OCI-LY7 (cell line): ENCODE measurements at regions not wholly inside any gene's neighbourhood (a gene's known extent, or its start where the extent isn't known, plus 50 kb on each side); places are given as distances from the start of the nearest gene placed in this dataset.

ENCODE experiments used
- EZH2phosphoT487 ChIP-seq: fragments of 200-600 bp; sonication (generic); IDR thresholded peaks from 2 replicates; pipeline ENCODE4 v1.6.1; 2018; ENCODE audit warnings: low read depth, borderline replicate concordance, mild to moderate bottlenecking, mixed run types, antibody characterized with exemption, low read length, moderate library complexity, mixed read lengths
- TF ChIP-seq, protein P1 (sequence below): fragments of 200-600 bp; sonication (generic); conservative IDR thresholded peaks from 2 replicates; pipeline ENCODE4 v1.5.1; 2014; ENCODE audit warnings: mild to moderate bottlenecking, antibody characterized with exemption, low read length, moderate library complexity, mixed read lengths

DNA sequence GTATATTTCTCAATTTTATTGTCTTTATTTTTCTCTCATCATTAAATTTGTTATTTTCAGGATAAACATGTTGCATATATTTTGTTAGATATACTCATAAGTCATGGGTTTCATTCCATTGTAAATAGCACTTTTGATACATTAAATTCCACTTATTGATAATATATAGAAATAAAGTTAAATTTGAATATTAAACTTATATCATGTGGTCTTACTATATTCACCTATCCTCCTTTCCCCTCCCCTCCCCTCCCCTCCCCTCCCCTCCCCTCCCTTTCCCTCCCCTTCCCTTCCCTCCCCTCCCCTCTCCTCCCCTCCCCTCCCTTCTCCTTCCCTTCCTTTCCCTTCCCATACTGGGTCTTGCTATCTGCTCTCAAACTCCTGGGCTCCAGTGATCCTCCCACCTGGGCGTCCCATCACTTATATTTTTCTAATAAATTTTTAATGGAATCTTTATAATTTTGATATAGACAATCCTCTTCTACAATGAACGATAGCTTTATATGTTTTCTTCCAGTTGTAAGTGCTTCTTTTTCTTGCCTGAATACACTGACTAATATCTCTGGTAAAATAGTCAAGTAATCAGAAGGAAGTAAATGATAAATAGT lies 692.4 kb downstream of the C6orf118 start:
- TF ChIP-seq, protein P1, sequence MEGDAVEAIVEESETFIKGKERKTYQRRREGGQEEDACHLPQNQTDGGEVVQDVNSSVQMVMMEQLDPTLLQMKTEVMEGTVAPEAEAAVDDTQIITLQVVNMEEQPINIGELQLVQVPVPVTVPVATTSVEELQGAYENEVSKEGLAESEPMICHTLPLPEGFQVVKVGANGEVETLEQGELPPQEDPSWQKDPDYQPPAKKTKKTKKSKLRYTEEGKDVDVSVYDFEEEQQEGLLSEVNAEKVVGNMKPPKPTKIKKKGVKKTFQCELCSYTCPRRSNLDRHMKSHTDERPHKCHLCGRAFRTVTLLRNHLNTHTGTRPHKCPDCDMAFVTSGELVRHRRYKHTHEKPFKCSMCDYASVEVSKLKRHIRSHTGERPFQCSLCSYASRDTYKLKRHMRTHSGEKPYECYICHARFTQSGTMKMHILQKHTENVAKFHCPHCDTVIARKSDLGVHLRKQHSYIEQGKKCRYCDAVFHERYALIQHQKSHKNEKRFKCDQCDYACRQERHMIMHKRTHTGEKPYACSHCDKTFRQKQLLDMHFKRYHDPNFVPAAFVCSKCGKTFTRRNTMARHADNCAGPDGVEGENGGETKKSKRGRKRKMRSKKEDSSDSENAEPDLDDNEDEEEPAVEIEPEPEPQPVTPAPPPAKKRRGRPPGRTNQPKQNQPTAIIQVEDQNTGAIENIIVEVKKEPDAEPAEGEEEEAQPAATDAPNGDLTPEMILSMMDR: no peak
- no peak for TF ChIP-seq EZH2phosphoT487
